Islet precursor cell (in vitro differentiated cells): ENCODE measurements at regions not wholly inside any gene's neighbourhood (a gene's known extent, or its start where the extent isn't known, plus 50 kb on each side); places are given as distances from the start of the nearest gene placed in this dataset.
A peak's percentile ranks its signal among the peaks of the same experiment; 100 is the strongest.
"Not testable (repeated sequence)": the region's sequence is repeated elsewhere in the genome, so short reads cannot be mapped to it uniquely, and the experiment has no call there.

ENCODE experiments used
- DNase-seq: peaks from one replicate; pipeline ENCODE4 v3.0.0-alpha.2; 2018

DNA sequence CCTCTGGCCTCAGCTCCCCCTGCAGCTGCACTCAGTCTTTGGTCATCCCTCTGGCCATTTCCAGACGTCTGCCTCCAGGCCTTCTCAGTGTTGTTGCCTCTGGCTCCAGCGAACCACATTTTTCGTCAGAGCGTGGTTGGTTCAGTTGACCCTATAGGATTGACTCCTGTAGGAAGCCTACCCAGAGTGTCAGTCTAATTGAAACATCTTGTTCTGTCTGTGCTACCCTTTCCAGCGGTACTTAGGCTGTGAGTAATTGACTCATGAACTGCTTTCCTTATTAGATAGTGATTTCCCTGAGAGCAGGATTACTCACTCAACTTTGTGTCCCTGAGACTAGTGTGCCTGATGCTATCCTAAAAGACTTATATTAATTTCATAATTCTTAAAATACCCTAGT, 373.2 kb downstream of the ATP23 start:
- peak; percentile 85 for DNase-seq

DNA sequence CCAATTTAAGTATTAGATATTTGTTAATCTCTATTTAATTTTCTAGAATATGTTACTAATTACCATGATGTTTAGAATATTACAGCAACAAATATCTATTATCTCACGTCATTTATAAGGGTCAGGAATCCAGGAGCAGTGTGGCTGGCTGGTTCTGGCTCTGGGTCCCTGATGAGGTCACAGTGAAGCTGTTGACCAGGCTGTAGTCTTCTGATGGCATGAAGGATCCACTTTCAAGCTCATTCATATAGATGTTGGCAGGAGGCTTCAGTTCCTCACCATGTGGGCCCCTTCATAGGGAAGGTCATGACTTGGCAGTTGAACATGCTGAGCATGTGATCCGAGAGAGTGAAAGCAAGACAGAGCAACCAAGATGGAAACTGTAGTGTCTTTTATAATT, 375.6 kb downstream of the ATP23 start:
- no peak for DNase-seq

DNA sequence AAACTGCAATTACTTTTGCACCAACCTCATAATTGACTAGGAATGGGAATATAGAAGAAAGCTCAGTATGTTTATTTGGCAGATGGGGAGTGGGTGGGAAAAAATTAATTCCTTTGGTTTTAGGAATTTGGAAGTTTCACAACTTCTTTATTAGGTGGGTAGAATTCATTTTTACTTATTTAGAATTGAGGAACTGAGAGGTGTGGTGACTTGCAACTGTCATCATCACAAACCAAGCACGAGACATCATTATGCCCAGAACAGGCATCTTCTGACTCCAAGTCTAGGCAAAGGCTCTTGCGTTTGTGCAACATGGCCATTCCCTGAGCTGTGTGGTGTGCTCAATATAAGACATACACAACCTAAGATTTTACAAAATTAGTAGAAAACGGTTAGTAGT, 380.0 kb downstream of the ATP23 start:
- DNase-seq = no peak

DNA sequence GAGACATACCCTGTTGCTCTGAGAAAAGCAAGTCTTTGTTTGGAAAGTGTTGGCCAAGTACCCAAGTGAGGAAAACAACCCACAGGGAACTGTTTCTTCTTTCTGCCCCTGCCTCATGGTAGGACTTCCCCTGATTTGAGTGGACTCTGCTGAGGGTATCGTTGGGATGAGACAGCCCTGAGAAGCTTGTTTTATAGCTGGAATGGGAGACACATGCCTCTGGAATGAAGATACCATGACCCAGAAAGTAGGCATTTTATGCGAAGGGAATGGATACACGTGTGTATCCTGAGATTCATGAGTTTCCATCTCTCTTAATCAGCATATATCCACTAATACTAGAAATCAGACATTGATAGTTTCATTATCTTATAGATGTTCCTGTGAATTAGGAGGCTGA, 382.3 kb downstream of the ATP23 start:
- DNase-seq = no peak

DNA sequence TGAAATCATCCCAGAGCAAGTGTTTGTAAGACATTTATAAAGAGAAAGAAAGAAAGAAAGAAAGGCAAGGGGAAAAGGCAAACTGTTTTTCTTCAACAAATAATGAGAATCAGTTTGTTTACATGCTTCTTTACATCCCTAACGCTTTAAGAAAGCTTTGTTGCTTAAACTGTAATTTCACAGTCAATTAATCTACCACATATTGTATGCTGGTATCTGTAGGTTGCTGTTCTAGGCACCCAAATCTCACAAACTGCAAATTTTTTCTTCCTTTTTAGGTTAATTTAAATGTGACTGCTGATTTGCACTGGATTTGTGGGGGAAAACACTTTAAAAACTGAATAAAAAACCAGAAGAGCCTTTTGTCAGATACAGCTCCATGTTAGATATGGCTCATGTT, 384.2 kb downstream of the ATP23 start:
- DNase-seq = no peak

DNA sequence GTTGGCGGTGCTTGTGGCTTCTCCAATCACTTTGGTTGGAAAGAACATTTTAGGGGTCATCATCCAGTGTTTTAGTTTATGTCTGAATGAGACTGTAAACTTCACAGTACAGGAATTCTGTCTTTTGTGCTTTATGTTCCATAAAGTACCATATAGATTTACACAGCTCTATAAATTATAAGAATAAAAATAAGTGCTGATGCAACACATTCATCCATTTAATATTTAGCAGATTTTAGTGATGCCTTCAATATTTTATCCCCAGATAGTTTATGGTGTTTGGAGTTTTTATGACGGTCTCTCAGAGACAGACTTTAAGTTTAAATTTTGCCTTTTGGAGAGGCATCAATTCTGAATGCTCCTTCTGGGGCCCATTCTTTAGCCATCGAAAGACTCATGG, 385.2 kb downstream of the ATP23 start:
- no peak for DNase-seq

DNA sequence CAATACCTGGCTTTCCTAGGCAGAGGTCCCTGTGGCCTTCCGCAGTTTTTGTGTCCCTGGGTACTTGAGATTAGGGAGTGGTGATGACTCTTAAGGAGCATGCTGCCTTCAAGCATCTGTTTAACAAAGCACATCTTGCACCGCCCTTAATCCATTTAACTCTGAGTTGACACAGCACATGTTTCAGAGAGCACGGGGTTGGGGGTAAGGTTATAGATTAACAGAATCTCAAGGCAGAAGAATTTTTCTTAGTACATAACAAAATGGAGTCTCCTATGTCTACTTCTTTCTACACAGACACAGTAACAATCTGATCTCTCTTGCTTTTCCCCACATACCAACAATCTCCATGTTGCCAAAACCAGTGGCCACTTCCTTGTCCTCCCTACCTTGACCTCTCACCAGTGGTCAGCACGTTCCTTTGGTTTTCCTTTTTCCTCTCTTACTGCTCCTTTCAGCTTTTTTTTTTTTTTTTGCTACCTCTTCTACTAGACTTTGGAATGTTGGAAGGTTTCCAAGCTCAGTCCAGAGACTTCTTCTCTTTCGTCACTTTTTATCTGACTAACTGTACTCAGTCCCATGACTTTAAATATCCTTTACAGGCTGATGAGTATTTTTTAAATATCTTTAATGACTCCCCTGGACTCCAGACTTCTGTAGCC, 395.3 kb downstream of the ATP23 start:
- DNase-seq = not testable (repeated sequence)

DNA sequence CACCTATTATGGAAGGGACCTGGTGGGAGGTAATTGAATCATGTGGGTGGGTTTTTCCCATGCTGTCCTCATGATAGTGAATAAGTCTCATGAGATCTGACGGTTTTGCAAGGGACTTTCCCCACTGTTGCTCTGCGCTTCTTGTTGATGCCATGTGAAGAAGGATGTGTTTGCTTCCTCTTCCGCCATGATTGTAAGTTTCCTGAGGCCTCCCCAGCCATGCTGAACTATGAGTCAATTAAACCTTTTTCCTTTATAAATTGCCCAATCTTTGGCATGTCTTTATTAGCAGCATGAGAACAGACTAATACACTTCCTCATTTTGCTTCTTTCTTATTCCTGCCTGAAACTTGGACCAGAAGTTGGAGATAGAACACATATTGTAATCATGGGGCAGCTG, 396.2 kb downstream of the ATP23 start:
- DNase-seq = not testable (repeated sequence)

DNA sequence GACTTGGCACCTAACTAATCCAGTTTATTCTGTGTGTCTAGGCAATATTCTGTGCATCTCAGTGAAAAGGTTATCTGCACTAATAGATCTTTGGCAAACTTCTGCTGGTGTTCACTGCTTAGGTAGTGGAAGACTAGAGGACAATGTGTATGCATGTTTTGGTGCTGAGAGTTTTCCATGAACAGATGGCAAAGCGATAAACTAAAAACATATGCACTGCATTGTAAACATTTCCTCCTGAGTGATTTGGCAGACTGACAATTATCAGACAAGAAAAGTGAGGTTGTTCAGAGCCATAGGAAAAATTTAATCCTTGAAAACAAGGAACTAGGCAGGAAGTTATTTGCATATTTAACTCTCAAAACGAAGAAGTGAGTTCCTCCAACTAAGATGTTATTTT, 400.4 kb downstream of the ATP23 start:
- DNase-seq = no peak

DNA sequence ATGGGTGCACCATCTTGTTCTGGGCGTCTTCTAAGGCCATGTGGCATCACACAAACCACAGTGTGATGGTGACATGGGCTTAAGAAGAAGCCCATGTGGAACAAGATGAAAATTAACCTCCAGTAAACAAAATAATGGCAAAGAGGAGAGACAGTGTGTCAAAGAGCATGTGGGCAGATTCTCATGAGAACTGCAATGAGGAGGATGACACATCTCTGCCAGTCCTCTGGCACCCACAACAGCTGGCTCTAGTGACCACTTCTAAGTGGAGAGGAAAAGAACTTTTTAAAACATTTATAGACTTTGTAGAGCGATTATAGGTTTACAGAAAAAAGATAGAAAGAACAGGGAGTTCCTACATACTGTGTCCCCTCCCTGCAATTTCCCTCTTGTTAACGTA, 401.4 kb downstream of the ATP23 start:
- DNase-seq = no peak

DNA sequence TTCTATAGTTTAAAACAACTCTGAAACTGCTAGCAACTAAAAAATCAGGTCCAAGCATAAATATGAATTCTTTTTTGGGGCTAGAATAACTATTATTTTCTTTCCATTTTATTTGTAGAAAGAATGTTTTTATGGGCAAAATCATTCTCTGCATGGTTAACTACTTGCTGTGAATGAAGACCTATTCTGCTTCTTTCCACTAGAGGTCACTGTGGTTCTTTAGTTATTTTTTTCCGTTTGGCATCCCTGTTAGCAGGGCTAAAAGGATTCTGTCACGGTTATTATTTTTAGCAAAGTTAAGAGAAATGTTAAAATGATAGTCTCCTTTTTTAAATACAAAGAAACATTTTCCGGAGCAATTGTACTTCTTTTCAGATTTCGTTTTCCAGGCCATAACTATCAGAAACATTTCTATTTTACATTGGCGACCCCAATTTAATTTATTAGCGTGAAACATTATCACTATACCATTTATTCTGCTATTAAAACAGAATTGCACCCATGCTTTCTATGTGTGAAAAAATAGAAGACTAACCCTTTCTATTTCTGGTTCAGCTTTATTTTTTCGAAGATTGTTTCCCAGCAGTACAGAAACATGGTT, 404.8 kb downstream of the ATP23 start:
- no peak for DNase-seq

DNA sequence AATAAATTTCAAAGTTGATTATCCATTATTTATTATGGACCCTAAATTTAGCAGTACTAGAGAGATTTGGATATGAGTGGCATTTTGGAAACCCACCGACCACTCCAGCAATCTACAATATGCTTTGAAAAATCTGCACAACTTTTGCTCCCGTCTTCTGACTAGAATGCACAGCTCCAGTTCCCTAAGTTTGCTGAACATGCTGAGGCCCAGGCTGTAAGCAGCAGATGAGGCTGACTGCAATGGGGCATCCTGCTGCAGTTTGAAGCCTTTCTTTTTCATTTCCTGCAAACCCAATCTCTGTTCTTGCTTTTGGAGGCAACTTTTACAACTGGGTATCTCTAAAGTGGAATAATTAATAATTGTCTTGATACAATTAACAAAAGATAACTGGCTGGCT, 405.8 kb downstream of the ATP23 start:
- DNase-seq = no peak

DNA sequence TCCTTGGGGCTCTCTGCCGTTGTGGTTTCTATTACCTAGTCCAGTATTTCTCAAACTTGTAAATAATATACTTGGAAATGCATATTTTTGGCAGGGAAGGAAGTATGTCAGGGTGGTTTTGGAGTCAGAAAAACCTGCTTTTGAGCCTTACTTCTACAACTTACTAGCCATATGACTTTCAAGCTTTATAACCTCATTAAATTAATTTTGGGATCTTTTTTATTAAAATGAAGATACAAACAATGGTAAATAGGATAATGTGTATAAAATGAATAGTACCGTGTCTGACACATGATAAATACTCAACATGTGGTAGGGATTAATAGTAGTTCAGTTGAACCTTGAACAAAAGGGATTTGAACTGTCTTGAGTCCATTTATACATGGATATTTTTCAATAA, 406.3 kb downstream of the ATP23 start:
- no peak for DNase-seq

DNA sequence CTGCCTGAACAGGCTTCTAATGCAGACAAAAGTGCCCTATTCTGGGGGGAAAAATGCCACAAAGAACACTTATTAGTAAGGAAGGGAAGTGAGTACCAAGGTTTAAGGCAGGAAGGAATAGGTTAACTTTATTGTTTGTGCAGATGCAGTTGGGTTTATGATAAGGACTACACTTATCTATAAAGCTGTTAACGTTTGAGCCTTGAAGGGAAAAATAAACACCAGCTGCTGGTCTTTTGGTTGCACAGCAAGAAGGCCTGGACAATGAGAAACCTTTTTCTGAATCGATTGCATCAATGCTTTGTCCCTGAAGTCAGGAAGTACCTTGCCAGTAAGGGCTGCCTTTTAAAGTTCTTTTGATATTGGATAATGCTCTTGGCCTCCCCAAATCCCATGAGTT, 407.8 kb downstream of the ATP23 start:
- DNase-seq = no peak

DNA sequence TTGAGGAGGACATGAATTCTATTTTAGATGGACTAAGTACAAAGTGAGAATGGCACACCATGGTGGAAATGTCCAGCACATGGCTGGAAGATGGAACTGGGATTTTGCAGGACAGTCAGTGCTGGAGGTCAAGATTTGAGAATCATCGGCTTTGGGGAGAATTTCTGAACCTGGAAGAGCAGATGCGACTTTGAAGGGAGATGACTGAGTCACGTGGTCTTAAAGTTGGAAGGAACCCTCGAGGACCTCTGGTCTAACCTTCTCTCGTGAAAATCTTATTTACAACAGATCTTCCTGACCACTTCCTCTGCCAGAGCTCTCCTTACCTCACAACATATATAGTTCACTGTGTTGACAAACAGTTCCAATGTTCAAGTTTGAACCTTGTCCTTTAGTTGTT, 415.4 kb downstream of the ATP23 start:
- DNase-seq = no peak

DNA sequence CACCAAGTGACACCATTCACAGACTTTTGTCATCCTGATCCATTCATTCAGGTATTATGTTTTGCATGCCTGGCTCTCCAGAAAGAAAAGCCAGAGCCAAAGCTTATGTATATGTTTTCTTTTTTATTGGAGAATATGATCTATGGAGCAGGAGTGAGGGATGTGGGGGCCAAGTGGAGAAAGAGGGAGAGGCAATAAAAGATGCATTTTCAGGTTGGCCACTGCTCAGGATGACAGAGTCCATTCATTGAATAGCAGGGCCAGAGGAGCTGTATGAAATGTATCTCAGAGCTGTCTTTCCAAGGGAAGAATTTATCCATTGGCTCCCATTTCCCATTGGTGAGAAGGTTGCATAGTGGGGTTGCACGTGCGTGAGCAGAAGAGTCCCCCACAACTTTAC, 416.1 kb downstream of the ATP23 start:
- DNase-seq = no peak

DNA sequence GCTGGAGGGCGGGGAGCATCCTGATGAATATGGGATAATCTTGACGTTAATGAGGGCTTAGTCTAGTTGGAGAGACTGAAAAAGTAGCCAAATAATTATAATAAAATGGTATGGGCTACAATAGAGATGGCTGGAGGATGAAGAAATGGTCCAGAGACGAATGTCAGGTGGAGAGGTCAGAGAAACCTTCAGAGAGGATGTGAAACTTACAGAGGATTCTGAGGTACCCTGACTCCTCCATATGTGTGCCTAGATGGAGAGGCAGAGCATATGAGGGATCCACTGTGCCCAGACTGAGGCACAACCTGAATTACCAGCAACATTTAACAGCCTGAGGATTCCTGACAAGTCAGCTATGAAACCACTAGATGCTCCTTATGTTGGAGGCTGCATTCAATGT, 417.0 kb downstream of the ATP23 start:
- no peak for DNase-seq

DNA sequence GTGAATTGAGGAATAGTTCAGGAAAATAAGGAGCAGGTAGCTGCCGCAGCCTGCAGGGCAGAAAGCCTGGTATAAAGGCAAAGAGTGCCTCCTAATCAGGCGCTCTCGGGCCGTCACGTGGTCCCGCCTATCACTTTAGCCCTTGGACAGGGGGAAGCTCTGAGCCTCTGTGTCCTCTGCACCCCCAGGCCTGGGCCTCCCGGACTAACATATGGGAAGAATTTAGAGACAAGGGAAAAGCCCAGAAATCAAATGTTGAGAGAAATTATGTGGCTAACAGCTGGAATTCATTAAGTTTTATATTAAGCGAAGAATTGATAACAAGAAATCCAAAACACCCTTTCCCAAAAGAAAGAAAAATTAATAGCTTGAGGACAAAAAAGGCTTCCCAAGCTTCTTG, 417.7 kb downstream of the ATP23 start:
- no peak for DNase-seq

DNA sequence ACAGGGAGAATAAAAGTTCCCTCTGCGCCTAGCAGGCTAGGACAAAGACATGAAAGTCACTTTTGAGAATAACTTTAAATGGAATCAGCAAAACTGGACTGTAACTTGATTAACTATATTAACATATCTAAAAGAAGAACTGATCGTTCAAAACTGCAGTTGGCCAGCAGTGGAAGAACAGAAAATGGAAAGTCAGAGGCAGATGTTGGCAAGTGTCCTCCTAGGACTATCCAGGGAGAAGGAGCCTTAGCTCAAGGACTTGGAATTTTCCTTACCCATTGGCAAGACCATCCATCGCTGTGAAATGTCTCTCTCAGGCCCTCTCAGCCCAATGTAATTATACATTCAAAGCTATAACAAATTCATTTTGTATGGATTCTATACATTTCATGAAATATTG, 419.7 kb downstream of the ATP23 start:
- no peak for DNase-seq

DNA sequence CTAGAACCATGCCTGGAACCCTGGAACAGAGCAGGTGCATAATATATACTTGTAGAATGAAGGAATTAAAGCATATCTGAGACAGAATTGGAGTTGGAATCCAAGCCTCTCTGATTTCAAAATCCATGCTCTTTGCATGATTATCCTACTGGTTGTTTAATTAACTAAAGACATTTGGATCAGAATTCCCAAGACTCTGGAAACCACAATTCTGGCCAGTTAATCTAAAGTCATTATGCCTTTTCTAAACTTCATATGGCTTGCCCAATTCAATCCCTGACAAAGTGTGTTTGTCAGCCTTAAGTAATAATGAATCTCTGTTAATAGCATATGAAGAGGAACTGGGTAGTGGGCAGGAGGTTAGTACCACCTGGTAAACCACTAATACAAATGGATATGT, 422.6 kb downstream of the ATP23 start:
- no peak for DNase-seq

DNA sequence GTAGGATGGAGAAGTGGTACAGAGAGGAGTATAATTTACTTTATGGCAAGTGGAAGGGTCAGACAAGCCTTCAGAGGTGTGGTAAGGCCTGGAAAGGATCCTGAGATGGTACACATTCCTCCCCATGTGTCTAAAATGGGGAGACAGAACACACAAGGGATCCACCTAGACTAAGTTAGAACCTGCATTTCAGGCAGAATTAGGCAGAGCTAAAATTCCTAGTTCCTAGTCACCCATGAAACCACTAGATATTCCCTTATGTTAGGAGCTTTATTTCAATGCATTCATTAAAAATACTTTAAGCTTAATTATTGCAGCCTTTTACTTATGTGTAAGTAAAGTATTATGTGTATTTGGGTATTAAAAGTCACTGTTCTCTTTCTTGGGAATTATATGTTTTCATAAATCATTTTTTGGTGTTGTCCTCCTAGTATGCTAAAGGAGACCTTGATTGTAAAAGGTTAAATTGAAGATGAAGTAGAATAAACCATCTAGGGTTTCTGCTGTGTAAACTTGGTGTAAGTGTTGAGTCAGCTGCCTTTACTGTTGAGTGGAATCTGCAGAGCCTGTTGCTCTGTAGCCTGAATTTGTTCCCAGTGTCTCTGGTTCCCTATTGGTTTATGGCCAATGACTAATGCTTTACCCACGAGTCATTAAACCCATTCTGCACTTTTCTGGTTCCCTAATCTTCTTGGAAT, 423.2 kb downstream of the ATP23 start:
- DNase-seq = peak; percentile 91

DNA sequence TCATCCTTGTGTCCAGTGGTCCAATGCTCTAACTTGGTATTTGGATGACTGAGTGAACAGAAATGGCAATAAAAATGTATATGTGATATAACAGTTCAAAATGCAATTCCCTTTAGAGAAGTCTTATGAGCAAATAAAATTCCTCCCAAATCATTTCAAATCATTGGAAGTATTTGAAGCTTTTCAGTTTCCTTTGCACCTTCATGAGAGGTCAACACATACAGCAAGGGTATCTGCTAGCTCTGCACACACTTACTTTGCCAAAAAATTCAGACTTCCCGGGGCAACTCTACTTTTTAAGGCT, 423.7 kb downstream of the ATP23 start:
- DNase-seq = no peak

DNA sequence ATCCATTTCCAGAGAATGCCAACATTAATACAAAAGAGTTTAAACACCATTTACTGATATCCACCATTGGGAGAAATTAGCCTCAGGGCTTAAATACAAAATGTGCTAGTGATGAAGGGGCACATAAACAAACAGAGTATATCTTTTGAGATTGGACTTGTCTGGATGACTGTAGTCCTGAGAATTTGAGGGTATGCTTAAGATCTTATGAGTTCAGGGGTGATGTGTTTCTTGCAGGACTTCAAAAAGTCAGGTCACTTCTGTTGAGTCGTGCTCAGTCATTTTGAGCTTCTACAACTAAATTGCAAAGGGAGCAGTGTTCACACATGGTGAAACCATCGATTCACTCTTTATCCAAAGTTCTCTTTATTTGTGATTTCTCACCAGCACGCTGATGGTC, 425.7 kb downstream of the ATP23 start:
- DNase-seq = no peak

DNA sequence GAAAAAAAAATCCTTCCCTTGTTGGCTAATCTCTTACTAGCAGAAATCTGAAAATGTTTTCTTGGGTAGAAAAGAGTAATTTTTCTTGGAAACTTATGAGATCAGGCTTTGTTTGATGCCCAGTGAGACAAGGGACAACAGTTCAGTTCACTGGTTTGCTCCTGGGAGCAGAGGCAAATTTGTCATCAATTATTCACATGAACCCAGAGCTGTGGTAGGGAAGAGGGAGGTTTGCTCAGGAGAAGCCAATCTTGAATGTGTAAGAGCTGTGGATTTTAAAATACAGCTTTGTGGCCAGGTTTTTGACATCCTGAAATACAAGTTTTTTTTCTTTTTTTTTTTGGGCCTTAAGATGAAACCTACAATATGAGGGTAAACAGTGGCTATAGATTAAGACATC, 426.6 kb downstream of the ATP23 start:
- no peak for DNase-seq

DNA sequence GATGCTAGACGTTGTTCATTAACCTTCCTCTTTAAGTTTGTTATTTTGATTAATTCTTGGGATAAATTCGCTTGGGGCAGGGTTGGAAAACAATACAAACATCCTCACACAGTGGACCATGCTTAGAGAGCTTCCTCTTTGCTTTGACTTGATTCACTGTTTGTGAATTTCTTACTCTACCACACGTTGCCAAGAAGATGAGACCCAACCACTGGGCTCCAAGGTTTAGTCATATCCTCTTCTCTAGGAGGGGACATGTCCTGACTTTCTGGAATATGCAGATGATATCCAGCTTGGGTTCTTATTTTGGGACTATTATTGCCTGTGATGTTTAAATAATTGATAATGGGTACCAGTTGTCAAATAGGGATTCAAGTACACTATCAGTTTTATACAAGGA, 428.2 kb downstream of the ATP23 start:
- no peak for DNase-seq
